NT2/D1 (cell line): ENCODE measurements at regions not wholly inside any gene's neighbourhood (a gene's known extent, or its start where the extent isn't known, plus 50 kb on each side); places are given as distances from the start of the nearest gene placed in this dataset.

ENCODE experiments used
- DNase-seq: peaks from one replicate; pipeline ENCODE4 v3.0.0-alpha.2; 2011; ENCODE audit warnings: low read depth, low spot score
- H3K27me3 ChIP-seq: 2 replicates; pipeline ENCODE4 v1.6.0; 2011; ENCODE audit warnings: mild to moderate bottlenecking; ENCODE audit not compliant: insufficient read length, insufficient read depth
- H3K36me3 ChIP-seq: 2 replicates; pipeline ENCODE4 v1.6.1; 2011; ENCODE audit warnings: mild to moderate bottlenecking, low read length, mixed read lengths; ENCODE audit not compliant: insufficient read depth, insufficient read length
- H3K4me1 ChIP-seq: 2 replicates; pipeline ENCODE4 v1.5.1; 2011; ENCODE audit not compliant: insufficient read depth, insufficient read length
- H3K4me3 ChIP-seq: 2 replicates; pipeline ENCODE4 v1.5.1; 2011; ENCODE audit warnings: low read depth; ENCODE audit not compliant: insufficient read length
- H3K9ac ChIP-seq: 2 replicates; pipeline ENCODE4 v1.6.0; 2011; ENCODE audit warnings: low read depth; ENCODE audit not compliant: insufficient read length
- H3K9me3 ChIP-seq: 2 replicates; pipeline ENCODE4 v1.5.1; 2011; ENCODE audit warnings: mild to moderate bottlenecking, low read length; ENCODE audit not compliant: insufficient read depth
- SUZ12 ChIP-seq: IDR thresholded peaks from 2 replicates; pipeline ENCODE4 v1.6.1; 2011; ENCODE audit not compliant: insufficient read length, insufficient read depth; ENCODE audit errors: extremely low read depth
- YY1 ChIP-seq: IDR thresholded peaks from 2 replicates; pipeline ENCODE4 v1.6.1; 2011; ENCODE audit not compliant: insufficient read length, insufficient read depth
- ZNF274 ChIP-seq: IDR thresholded peaks from 2 replicates; pipeline ENCODE4 v1.6.1; 2011; ENCODE audit warnings: mild to moderate bottlenecking, low read depth, low read length

GRCh38 chr14:44436458-44436857 is 70.6 kb downstream of the FSCB start:
- TF ChIP-seq SUZ12 = no peak
- TF ChIP-seq ZNF274 = no peak
- no peak for TF ChIP-seq YY1
- no peak for DNase-seq
- no peak overlapping the region for H3K4me3 ChIP-seq
- no peaks in the 10 kb centered on the region for H3K9me3 ChIP-seq
- H3K9ac ChIP-seq = no peak overlapping the region
- no peaks in the 10 kb centered on the region for H3K4me1 ChIP-seq
- no peaks in the 10 kb centered on the region for H3K27me3 ChIP-seq
- H3K36me3 ChIP-seq = no peaks in the 10 kb centered on the region

- H3K36me3 ChIP-seq = no peaks in the 10 kb centered on the region
- no peaks in the 10 kb centered on the region for H3K27me3 ChIP-seq
- TF ChIP-seq SUZ12 (no peak), YY1 (no peak), ZNF274 (no peak)
- DNase-seq = no peak
- no peak overlapping the region for H3K9ac ChIP-seq
- H3K9me3 ChIP-seq = no peaks in the 10 kb centered on the region
- no peaks in the 10 kb centered on the region for H3K4me1 ChIP-seq
- H3K4me3 ChIP-seq = no peak overlapping the region
Observed at GRCh38 chr14:44428231-44428945, 78.7 kb downstream of the FSCB start.

GRCh38 chr14:44422699-44423098 is 84.4 kb downstream of the FSCB start:
- Histone ChIP-seq H3K4me1 (no peaks in the 10 kb centered on the region), H3K36me3 (no peaks in the 10 kb centered on the region)
- TF ChIP-seq YY1 (no peak), ZNF274 (no peak), SUZ12 (no peak)

GRCh38 chr14:44420226-44420625 is 86.9 kb downstream of the FSCB start:
- H3K9ac ChIP-seq = no peak overlapping the region
- H3K9me3 ChIP-seq = peaks cover 9% of the 10 kb centered on the region; the same call in 1 of the 2 replicates
- H3K4me3 ChIP-seq = no peak overlapping the region
- TF ChIP-seq SUZ12 = no peak
- no peak for TF ChIP-seq YY1
- no peak for TF ChIP-seq ZNF274
- no peaks in the 10 kb centered on the region for H3K27me3 ChIP-seq
- DNase-seq = no peak
- H3K4me1 ChIP-seq = no peaks in the 10 kb centered on the region
- H3K36me3 ChIP-seq = no peaks in the 10 kb centered on the region

More at GRCh38 chr14:44422699-44423098, 84.4 kb downstream of the FSCB start:
- Histone ChIP-seq H3K9me3 (no peaks in the 10 kb centered on the region), H3K27me3 (no peaks in the 10 kb centered on the region), H3K4me3 (no peak overlapping the region), H3K9ac (no peak overlapping the region)
- DNase-seq = no peak

GRCh38 chr14:44418856-44419255 is 88.2 kb downstream of the FSCB start:
- Histone ChIP-seq H3K9ac (no peak overlapping the region), H3K27me3 (no peaks in the 10 kb centered on the region), H3K36me3 (no peaks in the 10 kb centered on the region), H3K9me3 (peaks cover 9% of the 10 kb centered on the region; the same call in 1 of the 2 replicates), H3K4me1 (no peaks in the 10 kb centered on the region), H3K4me3 (no peak overlapping the region)
- TF ChIP-seq ZNF274 (no peak), SUZ12 (no peak), YY1 (no peak)
- no peak for DNase-seq

- TF ChIP-seq ZNF274 (no peak), YY1 (no peak), SUZ12 (no peak)
- no peak for DNase-seq
- no peaks in the 10 kb centered on the region for H3K4me1 ChIP-seq
- no peaks in the 10 kb centered on the region for H3K27me3 ChIP-seq
- H3K9ac ChIP-seq = no peak overlapping the region
- H3K4me3 ChIP-seq = no peak overlapping the region
- H3K36me3 ChIP-seq = no peaks in the 10 kb centered on the region
- peaks cover 9% of the 10 kb centered on the region; the same call in 1 of the 2 replicates for H3K9me3 ChIP-seq
Observed at GRCh38 chr14:44417809-44418208, 89.3 kb downstream of the FSCB start.

GRCh38 chr14:44414646-44415045 is 92.4 kb downstream of the FSCB start:
- TF ChIP-seq SUZ12 (no peak), YY1 (no peak), ZNF274 (no peak)
- H3K4me1 ChIP-seq = no peaks in the 10 kb centered on the region
- no peaks in the 10 kb centered on the region for H3K36me3 ChIP-seq
- no peak overlapping the region for H3K4me3 ChIP-seq
- DNase-seq = no peak
- H3K9ac ChIP-seq = no peak overlapping the region
- no peaks in the 10 kb centered on the region for H3K27me3 ChIP-seq
- peaks cover 9% of the 10 kb centered on the region; the same call in 1 of the 2 replicates for H3K9me3 ChIP-seq
